ENCODE measurements at regions not wholly inside any gene's neighbourhood (a gene's known extent, or its start where the extent isn't known, plus 50 kb on each side); places are given as distances from the start of the nearest gene placed in this dataset.
A peak's percentile ranks its signal among the peaks of the same experiment; 100 is the strongest.

DNA sequence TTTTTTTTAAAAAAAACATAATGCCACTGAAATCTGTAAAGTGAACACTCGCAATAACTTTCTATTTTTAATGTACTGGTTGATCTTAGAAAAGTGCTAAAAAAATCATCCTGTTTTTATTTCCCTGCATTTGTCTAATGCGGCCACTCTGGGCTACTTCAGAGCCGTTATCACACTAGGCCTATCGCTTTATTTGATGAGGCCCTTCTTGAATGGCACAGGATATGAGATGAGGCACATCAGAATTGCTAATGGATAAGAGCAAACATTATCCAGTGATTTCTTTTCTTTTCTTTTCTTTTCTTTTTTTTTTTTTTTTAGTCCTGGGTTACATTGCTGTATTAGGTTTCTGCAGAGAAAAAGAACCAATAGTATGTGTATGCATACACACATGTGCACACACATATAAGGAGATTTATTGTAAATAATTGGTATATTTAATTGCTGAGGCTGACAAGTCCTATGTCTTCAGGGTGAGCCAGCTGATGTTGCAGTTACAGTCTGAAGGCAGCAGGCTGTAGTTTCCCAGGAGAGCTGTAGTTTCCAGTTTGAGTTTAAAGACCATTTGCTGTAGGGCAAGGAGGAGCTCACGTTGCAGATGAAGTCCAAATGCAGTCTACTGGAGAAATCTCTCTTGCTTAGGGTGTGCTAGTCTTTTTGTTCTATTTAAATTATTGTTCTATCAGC lies 391.7 kb downstream of the MED10 start:
- TF ChIP-seq CTCF (IDR thresholded peaks at IDR 0.05; ENCODE audit: borderline replicate concordance, extremely low read depth, insufficient read depth), result no peak

GRCh38 chr5:5985332-5985731 lies 393.0 kb downstream of the MED10 start:
- H3K36me3 ChIP-seq (ENCODE audit: control insufficient read depth in 2 of 3, insufficient read depth in 3 of 3, low read length in 3 of 3), result no peaks in the 10 kb centered on the region
- TF ChIP-seq CTCF (IDR thresholded peaks at IDR 0.05; ENCODE audit: borderline replicate concordance, extremely low read depth, insufficient read depth), result no peak
- no peaks in the 10 kb centered on the region for H3K9me3 ChIP-seq (ENCODE audit: control insufficient read depth in 2 of 3, insufficient read depth in 1 of 3, low read length in 3 of 3)
- DNase-seq (no peak), FAIRE-seq (no peak)
- intact Hi-C loops (cut with DNase I), result no loop called here
- H3K4me3 ChIP-seq (ENCODE audit: low read length in 3 of 3), result no peak overlapping the region
- H3K27me3 ChIP-seq (ENCODE audit: control insufficient read depth, insufficient read depth, low read length), result no peaks in the 10 kb centered on the region
- H3K4me1 ChIP-seq (ENCODE audit: control insufficient read depth in 2 of 3, insufficient read depth in 2 of 3, low read depth in 1 of 3, low read length in 3 of 3), result peaks cover 0 to 3% (median 0%) of the 10 kb centered on the region in 3 donors
- no peak overlapping the region for H3K27ac ChIP-seq (ENCODE audit: low read depth in 2 of 2, low read length in 2 of 2)
- H3K9ac ChIP-seq (ENCODE audit: low read length in 3 of 3), result no peak overlapping the region

More for the DNA sequence above, 391.7 kb downstream of the MED10 start:
- Histone ChIP-seq H3K9me3 (ENCODE audit: control insufficient read depth in 2 of 3, insufficient read depth in 1 of 3, low read length in 3 of 3) (no peaks in the 10 kb centered on the region), H3K36me3 (ENCODE audit: control insufficient read depth in 2 of 3, insufficient read depth in 3 of 3, low read length in 3 of 3) (no peaks in the 10 kb centered on the region), H3K9ac (ENCODE audit: low read length in 3 of 3) (no peak overlapping the region), H3K4me1 (ENCODE audit: control insufficient read depth in 2 of 3, insufficient read depth in 2 of 3, low read depth in 1 of 3, low read length in 3 of 3) (no peaks in the 10 kb centered on the region), H3K4me3 (ENCODE audit: low read length in 3 of 3) (no peak overlapping the region), H3K27ac (ENCODE audit: low read depth in 2 of 2, low read length in 2 of 2) (no peak overlapping the region), H3K27me3 (ENCODE audit: control insufficient read depth, insufficient read depth, low read length) (no peaks in the 10 kb centered on the region)
- DNase-seq, result peak in 1 of 5 donors; percentile 5
- no peak for FAIRE-seq
- intact Hi-C loops (cut with DNase I), result no loop called here

DNA sequence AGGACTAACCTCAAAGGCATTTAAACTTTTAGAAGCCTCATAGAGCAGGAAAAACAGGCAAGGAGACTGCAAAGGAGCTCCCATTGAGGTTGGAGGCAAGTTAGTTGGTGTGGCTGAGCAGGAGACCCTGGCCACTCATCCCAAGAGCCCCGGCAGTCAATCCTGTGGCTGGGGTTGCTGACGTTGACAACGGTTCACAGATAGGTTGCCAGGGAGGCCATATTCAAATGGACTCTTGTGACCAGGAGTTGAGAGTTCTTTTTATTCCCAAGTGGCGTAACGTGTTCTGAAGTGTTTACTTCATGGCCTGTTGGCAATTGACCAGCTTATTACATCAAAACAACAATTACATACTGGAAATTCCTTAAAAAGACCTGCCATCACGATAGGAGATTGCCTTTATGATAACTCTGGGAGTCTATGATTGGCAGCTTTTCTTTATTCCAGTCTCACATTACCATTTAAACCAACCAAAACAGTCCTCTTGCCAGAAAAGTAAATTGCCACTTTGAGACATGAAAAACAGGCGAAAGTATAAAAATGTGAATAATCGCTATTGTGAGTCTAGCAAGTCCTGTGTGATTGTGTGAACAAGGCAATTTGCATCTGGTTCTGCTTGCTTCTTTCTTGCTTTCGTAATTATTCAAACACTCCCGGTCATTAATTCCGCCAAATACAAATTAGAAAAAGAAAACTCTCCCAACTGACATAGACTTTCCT lies 394.9 kb downstream of the MED10 start:
- H3K27ac ChIP-seq (ENCODE audit: low read depth in 2 of 2, low read length in 2 of 2), result no peak overlapping the region
- DNase-seq (no peak), FAIRE-seq (no peak)
- H3K9me3 ChIP-seq (ENCODE audit: control insufficient read depth in 2 of 3, insufficient read depth in 1 of 3, low read length in 3 of 3), result no peaks in the 10 kb centered on the region
- H3K4me1 ChIP-seq (ENCODE audit: control insufficient read depth in 2 of 3, insufficient read depth in 2 of 3, low read depth in 1 of 3, low read length in 3 of 3), result peaks cover 0 to 3% (median 0%) of the 10 kb centered on the region in 3 donors
- no peak overlapping the region for H3K4me3 ChIP-seq (ENCODE audit: low read length in 3 of 3)
- intact Hi-C loops (cut with DNase I), result no loop called here
- H3K9ac ChIP-seq (ENCODE audit: low read length in 3 of 3), result no peak overlapping the region
- H3K27me3 ChIP-seq (ENCODE audit: control insufficient read depth, insufficient read depth, low read length), result no peaks in the 10 kb centered on the region
- TF ChIP-seq CTCF (IDR thresholded peaks at IDR 0.05; ENCODE audit: borderline replicate concordance, extremely low read depth, insufficient read depth), result no peak
- no peaks in the 10 kb centered on the region for H3K36me3 ChIP-seq (ENCODE audit: control insufficient read depth in 2 of 3, insufficient read depth in 3 of 3, low read length in 3 of 3)
